ENCODE measurements at regions not wholly inside any gene's neighbourhood (a gene's known extent, or its start where the extent isn't known, plus 50 kb on each side); places are given as distances from the start of the nearest gene placed in this dataset.

DNA sequence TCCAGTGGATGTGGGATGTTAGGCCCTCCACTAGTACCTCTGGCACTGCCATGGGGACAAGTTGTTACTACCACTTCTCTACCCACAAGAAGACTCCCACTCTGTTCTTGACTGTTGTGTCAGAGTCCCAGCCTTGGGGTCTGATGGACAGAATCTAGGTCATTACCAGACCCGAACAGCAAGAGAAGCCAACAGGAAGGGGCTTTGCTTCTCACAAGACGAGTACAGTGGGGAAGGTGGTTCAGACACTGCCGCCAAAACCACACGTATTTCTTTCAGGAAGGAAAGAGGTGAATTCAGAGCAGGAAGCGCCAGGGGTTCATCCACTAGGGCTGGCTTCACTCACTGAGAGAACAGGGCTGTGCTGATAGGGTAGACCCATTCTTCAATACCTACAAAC, 161.3 kb upstream of the KIT start:
- no peak for DNase-seq

GRCh38 chr4:54497947-54498346, 159.8 kb upstream of the KIT start:
- no peak for DNase-seq

GRCh38 chr4:54498661-54499111, 159.1 kb upstream of the KIT start:
- DNase-seq, result no peak

GRCh38 chr4:54499308-54500074, 158.3 kb upstream of the KIT start:
- DNase-seq, result no peak

DNA sequence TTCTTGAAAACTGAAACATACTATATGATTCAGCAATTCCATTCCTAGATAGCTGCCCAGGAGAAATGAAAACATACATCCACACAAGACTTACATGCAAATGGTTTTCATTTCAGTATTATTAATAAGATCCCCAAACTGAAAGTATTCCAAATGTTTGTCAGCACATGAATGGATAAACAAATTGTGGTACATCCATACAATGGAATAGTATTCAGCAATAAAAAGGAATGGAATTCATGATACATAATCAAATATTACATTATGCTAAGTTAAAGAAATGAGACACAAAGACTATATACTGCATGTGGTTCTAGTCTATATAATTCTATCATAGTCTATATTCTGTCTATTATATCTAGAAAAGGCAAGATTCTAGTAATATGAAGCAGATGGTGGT, 152.4 kb upstream of the KIT start:
- no peak for DNase-seq

DNA sequence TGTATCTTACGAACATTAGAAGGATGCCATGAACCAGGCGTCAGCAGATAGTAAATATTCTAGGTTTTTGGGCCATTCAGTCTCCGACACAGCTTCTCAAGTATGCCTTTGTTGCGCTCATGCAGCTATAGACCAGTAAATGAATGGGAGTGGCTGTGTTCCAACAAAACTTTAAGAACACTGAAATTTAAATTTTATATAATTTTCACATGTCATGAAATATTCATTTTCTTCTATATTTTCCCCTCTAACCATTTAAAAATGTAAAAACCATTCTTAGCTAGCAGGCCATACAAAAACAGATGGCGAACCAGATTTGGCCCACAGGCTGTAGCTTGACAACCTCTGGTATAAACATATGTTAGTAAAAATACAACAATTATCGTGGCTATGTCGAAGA, 151.8 kb upstream of the KIT start:
- DNase-seq, result no peak

GRCh38 chr4:54509057-54509456, 148.7 kb upstream of the KIT start:
- DNase-seq, result no peak

- no peak for DNase-seq
Observed at GRCh38 chr4:54513204-54513603, 144.6 kb upstream of the KIT start.

GRCh38 chr4:54513741-54514140, 144.0 kb upstream of the KIT start:
- no peak for DNase-seq

DNA sequence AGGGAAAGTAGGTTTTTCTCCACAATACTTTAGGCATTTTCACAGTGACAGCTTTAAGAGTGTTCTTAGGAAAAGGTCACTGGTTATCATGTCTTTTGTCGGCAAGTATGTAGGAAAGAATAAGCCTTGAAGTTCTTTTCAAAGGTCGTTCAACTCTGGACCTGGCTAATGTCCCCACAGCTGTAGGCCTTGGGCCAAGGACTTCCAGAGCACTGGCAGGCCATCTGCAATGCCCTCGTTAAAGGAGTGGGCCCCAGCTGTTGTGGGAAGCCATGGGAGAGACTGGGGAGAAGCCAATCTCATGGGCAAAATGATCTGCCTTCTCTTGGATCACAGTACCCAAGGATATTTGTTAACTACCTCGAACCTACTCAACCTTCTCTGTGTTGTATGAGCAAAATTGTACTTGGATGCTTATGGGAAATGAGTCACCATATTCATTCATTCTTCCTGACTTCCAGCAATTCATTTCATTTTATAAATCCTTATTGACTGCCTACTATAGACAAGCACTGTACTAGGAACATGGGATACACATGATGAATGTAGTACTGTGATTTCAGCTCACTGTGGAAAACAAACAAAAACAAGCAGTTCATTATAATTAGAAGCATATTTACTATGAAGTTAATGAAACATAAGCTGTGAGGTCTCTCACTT, 141.1 kb upstream of the KIT start:
- DNase-seq, result no peak

DNA sequence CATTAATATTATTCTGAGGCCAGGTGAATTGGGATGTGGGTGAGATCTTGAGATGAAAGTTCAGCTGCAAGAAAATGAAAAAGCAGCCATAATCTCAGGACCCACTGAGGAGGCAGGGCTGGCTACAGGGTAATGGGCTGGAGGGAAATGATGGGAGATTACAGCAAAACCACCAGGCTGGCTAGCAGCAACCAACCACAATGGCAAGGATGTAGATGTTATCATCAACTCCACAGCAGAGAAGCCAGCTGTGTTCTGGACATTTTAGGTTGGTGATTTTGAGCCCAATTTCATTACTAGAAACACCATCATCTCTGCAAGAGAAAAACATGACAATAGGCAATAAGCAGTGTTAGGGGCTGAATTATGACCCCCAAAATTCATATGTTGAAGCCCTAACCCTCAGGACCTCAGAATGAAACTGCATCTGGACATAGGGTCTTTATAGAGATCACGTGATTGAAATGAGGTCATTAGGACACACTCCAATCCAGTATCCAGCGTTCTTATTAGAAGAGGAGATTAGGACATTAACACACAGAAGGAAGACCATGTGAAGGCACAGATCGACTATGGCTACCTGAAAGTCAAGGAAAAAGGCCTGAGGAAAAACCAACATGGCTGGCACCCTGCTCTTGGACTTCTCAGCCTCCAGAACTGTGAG, 139.8 kb upstream of the KIT start:
- no peak for DNase-seq

GRCh38 chr4:54525602-54526001, 132.2 kb upstream of the KIT start:
- DNase-seq, result no peak

GRCh38 chr4:54526560-54526959, 131.2 kb upstream of the KIT start:
- no peak for DNase-seq

- DNase-seq, result no peak
Observed at GRCh38 chr4:54527532-54527931, 130.2 kb upstream of the KIT start.

DNA sequence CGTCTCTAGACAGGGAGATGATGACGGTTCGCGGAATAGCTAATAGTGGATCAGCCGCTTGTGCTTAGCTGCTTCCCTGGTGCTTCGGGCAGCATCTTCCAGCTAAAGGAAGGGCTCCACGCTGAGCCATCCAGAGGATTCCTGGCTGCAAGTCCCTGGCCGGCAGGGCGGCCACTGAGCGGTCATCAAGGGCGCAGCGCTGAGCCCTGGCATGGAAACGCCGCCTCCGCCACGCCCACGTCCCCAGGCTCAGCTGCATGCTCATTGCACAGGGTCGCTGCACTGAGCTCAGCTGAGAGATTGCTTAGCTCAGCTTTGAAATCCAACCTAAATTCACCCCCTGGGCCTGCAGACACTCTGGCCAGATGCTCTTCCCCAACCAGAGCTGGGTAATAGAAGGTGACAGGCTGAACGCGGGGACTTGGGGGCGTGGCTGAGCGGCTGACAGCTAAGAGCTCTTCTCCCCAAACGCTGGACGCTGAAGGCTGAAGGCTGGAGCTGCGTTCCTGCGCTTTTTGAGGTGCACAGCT, 118.2 kb upstream of the KIT start:
- DNase-seq, result no peak

DNA sequence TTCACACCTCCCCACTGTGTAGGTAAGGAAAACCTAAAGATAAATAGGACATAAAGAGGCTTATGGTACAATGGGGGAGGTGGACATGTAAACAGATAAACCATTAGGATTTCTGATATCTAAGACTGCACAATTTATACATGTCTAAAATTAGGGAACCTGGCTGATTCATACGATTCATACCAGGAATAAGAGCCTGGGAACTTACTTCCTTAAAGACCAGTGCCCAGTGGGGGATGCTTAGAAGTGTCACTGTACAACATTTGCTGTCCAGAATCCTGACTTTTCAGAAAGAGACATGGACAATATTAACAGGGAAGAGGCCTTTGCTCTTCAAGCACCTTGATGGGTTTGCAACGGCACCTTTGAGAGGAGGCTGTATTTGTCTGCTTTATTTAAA, 116.8 kb upstream of the KIT start:
- DNase-seq, result no peak

DNA sequence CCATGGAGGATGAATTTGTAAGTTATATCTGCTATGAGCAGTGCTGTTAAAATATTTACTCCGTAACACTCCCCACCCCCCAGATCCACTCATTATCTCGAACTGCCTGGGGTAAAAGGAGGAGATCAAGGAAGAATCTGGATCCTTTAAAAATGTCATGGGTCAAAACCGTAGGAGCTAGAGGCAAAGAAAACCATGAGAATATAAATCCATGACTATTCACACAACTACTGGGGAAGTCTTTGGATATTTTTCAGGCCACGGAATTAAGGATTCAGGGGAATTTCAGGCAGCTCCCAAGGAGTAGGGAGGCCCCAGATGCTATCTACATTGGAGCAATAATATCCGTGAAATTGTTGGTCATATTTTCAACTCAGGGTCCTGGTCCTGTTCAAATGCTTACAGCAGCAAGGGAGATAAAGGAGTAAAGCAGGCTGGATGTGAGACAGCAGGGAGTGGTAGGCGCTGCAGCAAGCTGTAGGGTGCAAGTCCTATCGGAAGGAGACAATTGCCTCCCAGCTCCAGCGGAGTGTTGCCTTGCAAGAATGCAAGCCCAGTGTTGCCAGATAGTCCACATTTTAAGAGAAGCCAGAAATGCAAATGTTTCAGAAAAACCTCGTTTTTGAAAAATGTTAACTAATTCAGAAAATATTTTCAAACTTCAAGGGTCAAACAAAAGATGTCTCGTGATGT, 116.2 kb upstream of the KIT start:
- no peak for DNase-seq

GRCh38 chr4:54542119-54542438, 115.7 kb upstream of the KIT start:
- no peak for DNase-seq

DNA sequence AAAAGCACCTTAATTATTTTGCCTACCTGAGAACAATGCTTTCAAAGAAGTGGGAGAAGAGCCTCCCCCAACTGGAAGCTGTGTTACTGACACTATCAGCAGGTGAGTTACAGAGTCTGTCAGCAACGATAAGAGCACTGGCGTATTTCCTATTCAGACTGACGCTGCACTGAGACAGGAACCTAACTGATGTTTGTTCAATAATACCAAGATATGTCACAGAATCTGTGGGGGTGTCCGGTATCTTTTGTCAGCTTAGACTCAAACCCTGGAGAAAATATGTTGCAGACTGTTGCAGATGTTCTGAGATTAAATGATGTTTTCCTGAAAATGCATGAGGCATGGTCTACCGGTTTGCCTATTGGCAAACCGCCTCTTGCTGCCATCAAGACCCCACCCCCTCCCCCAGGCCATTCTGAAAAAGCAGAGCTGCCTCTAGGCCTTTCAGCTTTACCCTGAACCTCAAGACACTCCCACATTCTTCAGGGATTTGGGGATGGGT, 115.2 kb upstream of the KIT start:
- DNase-seq, result no peak

- no peak for DNase-seq
Observed at GRCh38 chr4:54543088-54543795, 114.5 kb upstream of the KIT start.

- DNase-seq, result no peak
Observed at GRCh38 chr4:54545663-54546424, 111.9 kb upstream of the KIT start.

Data from CD4-positive, alpha-beta T cell treated with Interleukin-17A for 1 hour (primary cell).